Activated T-helper 1 cell treated with anti-CD3 and anti-CD28 coated beads, Interleukin-12 subunit alpha, Interleukin-12 subunit beta, Interleukin-2, Interleukin-4 antibody, amounts not matched to agents 30 ng/mL and 10 ng/mL and 1 ng/mL, durations not matched to agents 14 hours and 24 hours and 36 hours (primary cell): ENCODE measurements at regions not wholly inside any gene's neighbourhood (a gene's known extent, or its start where the extent isn't known, plus 50 kb on each side); places are given as distances from the start of the nearest gene placed in this dataset.

Source experiments
- DNase-seq: peaks from one replicate; pipeline ENCODE4 v3.0.0; 2021; ENCODE audit warnings: low spot score
- H3K27ac Mint-ChIP-seq: one replicate; pipeline ENCODE4 v1.8.0; 2021; ENCODE audit warnings: mild to moderate bottlenecking, mixed read lengths
- H3K27me3 Mint-ChIP-seq: one replicate; pipeline ENCODE4 v1.8.0; 2022; ENCODE audit warnings: mild to moderate bottlenecking, moderate library complexity, mixed read lengths; ENCODE audit not compliant: insufficient read depth
- H3K36me3 Mint-ChIP-seq: one replicate; pipeline ENCODE4 v1.8.0; 2021; ENCODE audit warnings: low read depth, mixed read lengths
- H3K4me1 Mint-ChIP-seq: one replicate; pipeline ENCODE4 v1.8.0; 2021; ENCODE audit warnings: low read depth, mixed read lengths
- H3K4me3 Mint-ChIP-seq: one replicate; pipeline ENCODE4 v1.8.0; 2021; ENCODE audit warnings: mild to moderate bottlenecking, moderate library complexity, mixed read lengths
- H3K9me3 Mint-ChIP-seq: one replicate; pipeline ENCODE4 v1.8.0; 2021; ENCODE audit warnings: mixed read lengths
- intact Hi-C: fragments of 100-400 bp; cut with micrococcal nuclease; formaldehyde crosslinking; loops from one replicate; pipeline ENCODE4 v1.15.1; 2024

GRCh38 chr12:124689631-124690030 is 122.2 kb upstream of the NCOR2 start:
- H3K36me3 Mint-ChIP-seq: peaks cover 2% of the 10 kb centered on the region
- no peak overlapping the region for H3K27ac Mint-ChIP-seq
- intact Hi-C loops: no loop called here
- H3K9me3 Mint-ChIP-seq: peaks cover 29% of the 10 kb centered on the region
- H3K4me1 Mint-ChIP-seq: peaks cover 36% of the 10 kb centered on the region
- H3K27me3 Mint-ChIP-seq: peaks cover 13% of the 10 kb centered on the region
- DNase-seq: no peak
- H3K4me3 Mint-ChIP-seq: no peak overlapping the region

- Mint-ChIP-seq H3K27ac (no peak overlapping the region), H3K4me1 (peaks cover 34% of the 10 kb centered on the region), H3K27me3 (peaks cover 13% of the 10 kb centered on the region), H3K4me3 (no peak overlapping the region), H3K36me3 (peaks cover 2% of the 10 kb centered on the region), H3K9me3 (peaks cover 29% of the 10 kb centered on the region)
- intact Hi-C loops: no loop called here
- no peak for DNase-seq
Observed at GRCh38 chr12:124688356-124688992, 121.1 kb upstream of the NCOR2 start.

GRCh38 chr12:124687917-124688316 is 120.5 kb upstream of the NCOR2 start:
- peaks cover 13% of the 10 kb centered on the region for H3K27me3 Mint-ChIP-seq
- intact Hi-C loops: no loop called here
- DNase-seq: no peak
- H3K4me3 Mint-ChIP-seq: no peak overlapping the region
- H3K4me1 Mint-ChIP-seq: peaks cover 34% of the 10 kb centered on the region
- H3K27ac Mint-ChIP-seq: no peak overlapping the region
- H3K9me3 Mint-ChIP-seq: peaks cover 23% of the 10 kb centered on the region
- peaks cover 2% of the 10 kb centered on the region for H3K36me3 Mint-ChIP-seq

- H3K27me3 Mint-ChIP-seq: peaks cover 13% of the 10 kb centered on the region
- peaks cover 2% of the 10 kb centered on the region for H3K36me3 Mint-ChIP-seq
- no peak overlapping the region for H3K27ac Mint-ChIP-seq
- H3K4me1 Mint-ChIP-seq: peaks cover 34% of the 10 kb centered on the region
- peaks cover 19% of the 10 kb centered on the region for H3K9me3 Mint-ChIP-seq
- intact Hi-C loops: no loop called here
- no peak overlapping the region for H3K4me3 Mint-ChIP-seq
- DNase-seq: no peak
Observed at GRCh38 chr12:124687174-124687902, 119.9 kb upstream of the NCOR2 start.

- Mint-ChIP-seq H3K4me1 (peaks cover 34% of the 10 kb centered on the region), H3K27me3 (peaks cover 13% of the 10 kb centered on the region), H3K9me3 (peaks cover 11% of the 10 kb centered on the region), H3K36me3 (peaks cover 2% of the 10 kb centered on the region), H3K4me3 (no peak overlapping the region), H3K27ac (no peak overlapping the region)
- DNase-seq: no peak
- intact Hi-C loops: no loop called here
Observed at GRCh38 chr12:124686370-124687173, 119.2 kb upstream of the NCOR2 start.

- Mint-ChIP-seq H3K36me3 (peaks cover 2% of the 10 kb centered on the region), H3K9me3 (peaks cover 5% of the 10 kb centered on the region), H3K27me3 (peaks cover 13% of the 10 kb centered on the region), H3K27ac (no peak overlapping the region), H3K4me3 (no peak overlapping the region), H3K4me1 (peaks cover 34% of the 10 kb centered on the region)
- intact Hi-C loops: loop anchor here (1.0 kb wide), 1 partner anchor 27 kb away; no protein-coding TSS in a partner anchor
- no peak for DNase-seq
Observed at GRCh38 chr12:124685689-124686369, 118.4 kb upstream of the NCOR2 start.

GRCh38 chr12:124684971-124685688 is 117.7 kb upstream of the NCOR2 start:
- no peak for DNase-seq
- peaks cover 5% of the 10 kb centered on the region for H3K9me3 Mint-ChIP-seq
- peaks cover 13% of the 10 kb centered on the region for H3K27me3 Mint-ChIP-seq
- H3K4me3 Mint-ChIP-seq: no peak overlapping the region
- no peak overlapping the region for H3K27ac Mint-ChIP-seq
- peaks cover 2% of the 10 kb centered on the region for H3K36me3 Mint-ChIP-seq
- peaks cover 34% of the 10 kb centered on the region for H3K4me1 Mint-ChIP-seq
- intact Hi-C loops: loop anchor here (1.0 kb wide), 1 partner anchor 28 kb away; no protein-coding TSS in a partner anchor

- no peak overlapping the region for H3K4me3 Mint-ChIP-seq
- intact Hi-C loops: no loop called here
Observed at GRCh38 chr12:124684496-124684895, 117.1 kb upstream of the NCOR2 start.

GRCh38 chr12:124683152-124684124 is 116.0 kb upstream of the NCOR2 start:
- peaks cover 13% of the 10 kb centered on the region for H3K27me3 Mint-ChIP-seq
- H3K27ac Mint-ChIP-seq: peak overlapping the region; percentile 26
- DNase-seq: no peak
- H3K4me3 Mint-ChIP-seq: no peak overlapping the region
- H3K36me3 Mint-ChIP-seq: peaks cover 2% of the 10 kb centered on the region
- peaks cover 32% of the 10 kb centered on the region for H3K4me1 Mint-ChIP-seq
- intact Hi-C loops: no loop called here
- peaks cover 5% of the 10 kb centered on the region for H3K9me3 Mint-ChIP-seq

More at GRCh38 chr12:124684496-124684895, 117.1 kb upstream of the NCOR2 start:
- Mint-ChIP-seq H3K36me3 (peaks cover 2% of the 10 kb centered on the region), H3K4me1 (peaks cover 34% of the 10 kb centered on the region), H3K27ac (no peak overlapping the region), H3K27me3 (peaks cover 13% of the 10 kb centered on the region), H3K9me3 (peaks cover 5% of the 10 kb centered on the region)
- DNase-seq: no peak

- peaks cover 5% of the 10 kb centered on the region for H3K9me3 Mint-ChIP-seq
- DNase-seq: no peak
- intact Hi-C loops: no loop called here
- H3K4me1 Mint-ChIP-seq: peaks cover 23% of the 10 kb centered on the region
- H3K4me3 Mint-ChIP-seq: no peak overlapping the region
- peaks cover 13% of the 10 kb centered on the region for H3K27me3 Mint-ChIP-seq
- H3K36me3 Mint-ChIP-seq: peaks cover 2% of the 10 kb centered on the region
- no peak overlapping the region for H3K27ac Mint-ChIP-seq
Observed at GRCh38 chr12:124682425-124683151, 115.2 kb upstream of the NCOR2 start.
